NK-92 treated with Interleukin-12 subunit alpha and Interleukin-12 subunit beta, amount 100 ng/mL, for 24 hours (cell line): ENCODE measurements at regions not wholly inside any gene's neighbourhood (a gene's known extent, or its start where the extent isn't known, plus 50 kb on each side); places are given as distances from the start of the nearest gene placed in this dataset.

Experiments used
- DNase-seq: peaks from one replicate; lab custom pipeline; 2025; lab: John Stamatoyannopoulos, UW

GRCh38 chr15:62805502-62805901 lies 237.0 kb upstream of the TPM1 start:
- DNase-seq: no peak

DNA sequence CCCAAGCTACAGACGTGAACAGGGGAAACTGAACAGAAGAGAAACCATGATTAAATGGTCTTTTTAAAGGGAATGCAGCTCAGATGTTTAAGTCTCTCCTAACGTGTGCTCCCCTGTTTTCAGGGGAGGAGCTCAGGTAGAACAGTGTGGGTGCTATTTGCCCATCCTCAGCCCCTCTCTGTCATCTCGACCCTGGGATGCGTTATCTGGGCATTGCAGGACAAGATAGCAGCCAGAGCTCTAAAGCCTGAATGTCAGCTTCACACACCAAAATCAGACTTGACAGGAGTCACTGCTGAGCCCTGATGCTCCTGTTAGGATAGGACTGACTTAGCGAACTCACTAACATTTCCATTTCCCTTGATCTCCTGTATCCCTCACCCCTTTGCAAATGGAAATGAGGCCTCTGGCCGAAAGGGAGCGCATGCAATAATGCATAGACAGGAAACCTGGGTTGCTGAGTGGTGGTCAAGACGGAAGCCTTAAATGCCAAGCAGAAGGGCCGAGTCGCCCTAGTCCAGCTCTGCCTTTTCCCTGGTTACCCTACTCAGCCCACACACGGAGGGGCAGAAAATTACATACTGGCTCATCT lies 234.9 kb upstream of the TPM1 start:
- DNase-seq: no peak

GRCh38 chr15:62809115-62809967 lies 233.2 kb upstream of the TPM1 start:
- no peak for DNase-seq

DNA sequence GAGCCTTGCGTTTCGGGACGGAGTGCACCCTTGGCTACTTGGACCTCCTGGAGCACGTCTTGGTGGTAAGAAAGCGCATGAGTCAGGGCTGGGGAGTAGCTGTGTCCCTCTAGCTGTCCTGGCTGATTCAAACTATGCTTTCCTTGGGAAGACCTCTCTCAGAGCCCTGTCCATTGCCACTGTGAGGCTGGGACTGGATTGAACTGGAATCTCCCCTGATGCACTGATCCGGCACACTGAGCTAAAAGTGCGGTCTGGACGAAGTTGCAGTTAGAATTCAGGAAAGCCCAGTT lies 232.6 kb upstream of the TPM1 start:
- no peak for DNase-seq

GRCh38 chr15:62812515-62812835 lies 230.1 kb upstream of the TPM1 start:
- DNase-seq: no peak

DNA sequence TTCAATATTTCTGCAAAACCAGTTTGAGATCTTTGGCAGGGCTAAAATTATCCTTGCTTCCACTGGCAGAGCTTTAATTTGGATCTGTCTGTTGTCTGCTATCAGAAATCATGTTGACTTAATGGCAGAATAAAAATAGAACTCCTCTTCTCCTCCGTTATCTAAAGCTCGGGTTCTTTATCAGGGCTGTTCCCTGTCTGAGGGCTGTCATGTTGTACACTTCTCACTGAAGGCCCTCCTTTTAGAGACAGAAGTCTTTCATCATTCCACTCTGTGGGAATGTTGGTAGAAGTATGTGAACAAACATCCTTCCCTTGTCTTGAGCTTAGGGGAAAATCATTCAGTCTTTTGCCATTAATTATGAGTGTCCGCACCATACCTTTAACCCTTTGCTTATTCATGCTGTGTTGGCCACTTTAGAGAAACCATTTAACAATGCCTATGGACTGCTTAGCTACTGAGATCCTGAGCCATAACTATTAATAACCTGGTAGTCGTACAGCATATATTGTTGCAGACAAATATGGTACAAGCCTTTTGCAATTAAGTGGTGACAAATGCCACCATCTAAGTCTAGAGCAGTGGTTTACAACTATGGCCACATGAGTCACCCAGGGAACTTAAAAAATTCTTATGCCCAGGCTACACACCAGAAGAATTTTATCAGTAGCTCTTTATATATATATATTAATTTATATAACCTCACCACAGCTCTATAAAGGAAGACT lies 226.0 kb upstream of the TPM1 start:
- no peak for DNase-seq

- DNase-seq: no peak
These were observed 223.9 kb upstream of the TPM1 start for GRCh38 chr15:62818691-62819090.

DNA sequence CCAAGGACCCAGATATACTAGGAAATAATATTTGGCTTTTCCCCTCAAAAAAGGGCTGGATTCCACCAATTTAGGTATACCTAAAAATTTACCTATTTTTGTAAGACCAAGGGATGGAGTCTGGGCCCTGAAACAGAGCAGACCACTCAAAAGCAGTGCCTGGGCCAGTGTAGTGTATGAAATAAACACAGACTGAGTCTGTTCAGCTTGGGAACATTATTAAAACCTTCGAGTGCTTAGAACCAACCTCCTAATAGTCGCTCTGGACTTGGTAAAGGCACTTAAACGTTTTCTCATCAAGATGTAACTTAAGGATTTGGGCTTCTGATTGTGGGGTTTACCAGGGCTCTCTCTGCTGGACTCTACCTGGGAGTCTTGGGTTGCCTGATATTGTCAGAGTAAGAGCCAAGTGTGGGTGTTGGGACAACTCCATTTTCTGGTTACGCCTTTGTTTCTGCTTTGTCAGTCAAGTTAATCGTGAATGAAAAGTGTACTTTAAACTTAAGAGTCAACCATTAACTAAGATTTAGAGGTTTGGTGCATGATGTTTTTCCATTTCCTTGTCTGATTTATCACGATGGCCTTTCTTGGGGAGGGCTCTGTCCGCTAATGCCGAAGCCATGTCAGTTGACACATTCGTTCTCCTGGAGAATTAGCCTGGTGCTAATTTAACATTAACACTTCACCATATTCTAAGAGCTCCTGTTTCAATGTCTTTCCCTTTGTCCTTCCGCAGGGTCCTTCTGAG lies 221.0 kb upstream of the TPM1 start:
- no peak for DNase-seq

DNA sequence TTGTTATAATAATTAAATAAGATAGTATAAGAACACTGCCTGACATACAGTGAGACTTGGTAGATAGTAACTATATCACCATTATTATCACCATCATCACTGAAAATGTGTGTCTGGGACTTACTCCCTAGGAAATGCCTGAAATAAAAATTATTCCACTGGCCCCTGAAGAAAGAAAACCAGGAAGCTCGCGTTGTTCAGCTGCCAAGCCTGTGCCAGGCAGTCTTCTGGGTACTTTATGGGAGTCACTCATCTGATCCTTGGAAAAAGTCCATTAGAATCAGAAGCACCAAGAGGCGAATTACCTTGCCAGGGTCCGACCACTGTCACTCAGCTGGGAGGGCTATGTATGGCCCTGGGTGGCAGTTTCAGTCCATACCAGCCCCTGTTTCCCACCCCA lies 220.3 kb upstream of the TPM1 start:
- no peak for DNase-seq

DNA sequence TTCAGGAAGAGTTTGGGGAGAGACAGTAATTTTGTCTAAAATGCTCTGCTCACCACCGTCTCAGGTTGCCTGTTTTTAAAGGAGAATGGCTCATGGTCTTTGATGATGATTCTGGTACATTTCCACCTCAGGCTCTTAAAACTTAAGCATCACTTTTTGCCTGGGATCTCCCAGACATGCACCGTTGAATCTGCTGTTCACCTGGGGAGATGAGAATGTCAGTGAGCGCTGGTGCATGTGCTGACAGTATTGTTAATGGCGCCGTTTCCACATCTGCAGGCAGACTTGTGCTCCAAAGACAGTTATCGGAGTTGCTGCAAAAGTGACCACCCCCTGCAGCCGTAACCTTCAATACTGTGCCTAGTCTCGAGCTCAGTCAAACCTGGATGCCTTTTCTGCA lies 219.0 kb upstream of the TPM1 start:
- DNase-seq: no peak

DNA sequence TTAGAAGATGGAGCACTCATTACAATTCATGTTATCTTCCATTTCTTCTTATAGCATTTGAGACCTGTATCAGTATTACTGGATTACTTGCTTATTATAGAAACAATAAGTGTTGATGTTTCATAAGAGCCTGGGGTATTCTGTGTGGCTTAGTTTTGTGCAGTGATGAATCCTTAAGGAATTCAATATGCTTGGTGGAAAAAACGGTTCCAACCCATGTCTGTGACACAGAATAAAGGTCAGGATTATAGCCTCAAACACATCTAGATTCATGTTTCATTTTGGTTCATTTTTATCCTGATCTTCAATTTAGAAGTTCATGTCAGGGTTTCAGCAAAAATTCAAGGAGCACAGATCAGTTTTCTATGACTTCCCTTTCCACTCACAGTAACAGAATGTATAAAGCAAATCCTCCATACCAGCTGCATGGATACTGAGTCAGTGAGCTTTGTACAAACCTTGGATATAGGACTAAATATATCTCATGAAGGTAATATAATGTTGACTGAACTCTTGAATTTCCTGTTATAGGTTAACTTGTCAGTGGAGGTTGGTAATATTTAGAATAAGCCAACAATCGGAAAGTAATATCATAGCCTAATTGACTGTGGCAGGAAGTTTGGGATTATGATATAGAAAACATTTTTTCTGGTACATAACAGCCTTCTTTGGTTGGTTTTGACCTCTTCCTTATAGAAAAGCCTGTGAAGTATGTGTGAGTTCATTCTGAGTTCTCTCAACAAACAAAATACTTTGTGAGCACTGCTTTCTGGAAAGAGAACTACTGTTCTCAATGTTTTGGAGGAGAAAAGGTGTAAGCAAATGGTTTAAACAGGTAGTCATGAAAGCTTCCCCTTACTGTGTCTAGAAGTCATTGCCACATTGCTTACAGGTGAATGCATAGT lies 218.2 kb upstream of the TPM1 start:
- no peak for DNase-seq

DNA sequence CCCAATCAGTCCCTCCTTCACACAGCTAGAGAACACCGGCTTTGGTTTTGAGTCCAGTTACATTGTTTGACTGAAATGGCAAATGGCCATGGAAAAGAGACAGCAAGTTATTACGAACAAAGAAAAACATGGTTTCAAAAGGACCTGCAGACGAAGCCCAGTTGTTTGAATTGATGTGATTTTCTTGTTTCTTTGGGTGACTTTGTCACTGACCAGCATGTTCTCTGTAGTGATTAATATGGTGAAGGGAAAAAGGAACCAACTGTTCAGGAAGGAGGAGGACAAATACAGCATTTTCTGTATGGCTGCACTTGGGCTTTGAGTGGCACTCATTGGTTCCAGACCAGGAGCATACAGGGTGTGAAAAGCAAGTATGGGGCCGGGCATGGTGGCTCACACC lies 217.4 kb upstream of the TPM1 start:
- DNase-seq: no peak

GRCh38 chr15:62826561-62826960 lies 216.0 kb upstream of the TPM1 start:
- no peak for DNase-seq

DNA sequence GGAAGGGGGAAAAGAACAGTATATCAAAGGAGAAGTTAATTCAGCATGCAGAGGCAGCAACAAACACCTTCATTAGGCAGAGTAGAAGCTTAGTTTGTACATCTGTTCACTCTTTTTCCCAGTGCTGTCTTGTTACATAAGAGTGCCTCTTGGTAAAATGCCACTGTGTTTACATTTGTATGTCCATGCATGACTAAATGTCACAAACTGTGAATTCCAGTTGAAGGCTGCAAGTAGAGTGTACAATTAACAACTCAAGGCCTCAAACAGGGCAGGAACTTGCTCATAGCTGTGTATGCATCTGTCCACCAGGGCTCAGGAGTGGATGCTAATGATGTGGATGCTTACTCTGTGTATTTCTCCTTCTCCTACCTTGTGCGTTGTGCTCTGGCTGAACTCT lies 214.2 kb upstream of the TPM1 start:
- DNase-seq: no peak

- DNase-seq: no peak
These were observed 210.3 kb upstream of the TPM1 start for GRCh38 chr15:62832231-62832630.

DNA sequence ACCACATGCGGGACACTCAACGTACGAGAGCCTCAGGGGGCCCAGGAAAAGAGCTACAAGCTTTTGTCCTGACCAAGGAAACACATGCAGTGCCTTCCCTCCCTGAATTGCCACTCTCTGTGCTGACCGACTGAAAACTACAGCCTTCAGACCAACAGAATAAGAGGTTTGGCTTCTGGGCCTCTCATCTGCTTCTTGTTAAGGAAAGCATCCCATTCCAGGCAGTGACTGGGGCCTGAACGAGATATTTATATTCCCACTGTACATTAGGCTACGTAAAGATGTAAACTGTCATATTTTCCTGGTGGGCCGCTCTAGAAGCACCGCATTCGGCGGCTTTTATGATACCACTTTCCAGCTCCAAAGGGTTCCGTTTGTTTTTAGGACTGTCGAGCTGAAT lies 208.9 kb upstream of the TPM1 start:
- no peak for DNase-seq

DNA sequence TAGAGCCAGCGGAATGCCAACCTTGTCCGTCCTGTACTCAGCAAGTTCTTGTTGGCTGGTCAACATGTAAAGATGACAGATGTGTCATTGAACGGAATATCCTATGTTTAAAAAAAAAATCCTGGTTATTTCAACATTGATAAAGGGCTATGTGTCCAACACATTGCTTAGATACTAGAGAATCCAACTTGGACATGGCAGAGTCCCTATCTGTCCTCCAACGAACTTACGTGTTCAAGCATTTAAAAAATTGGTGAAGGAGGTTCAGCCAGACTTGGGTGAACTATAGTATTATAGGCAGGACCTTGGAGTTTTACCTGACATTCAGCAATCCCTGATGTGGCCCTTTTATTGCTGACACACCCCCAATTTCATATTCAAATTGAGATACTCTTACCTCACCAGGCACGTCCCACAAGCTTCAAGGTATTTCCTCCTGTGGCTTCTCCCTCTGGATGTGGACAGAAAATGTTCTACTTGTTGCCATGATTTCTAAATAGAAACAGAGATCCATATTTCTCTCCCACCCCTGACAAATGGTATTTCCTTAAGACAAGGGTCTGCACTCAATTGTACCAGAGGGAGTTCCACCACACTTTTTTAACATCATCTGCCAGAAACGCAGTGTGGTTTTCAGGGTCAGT lies 207.7 kb upstream of the TPM1 start:
- no peak for DNase-seq

DNA sequence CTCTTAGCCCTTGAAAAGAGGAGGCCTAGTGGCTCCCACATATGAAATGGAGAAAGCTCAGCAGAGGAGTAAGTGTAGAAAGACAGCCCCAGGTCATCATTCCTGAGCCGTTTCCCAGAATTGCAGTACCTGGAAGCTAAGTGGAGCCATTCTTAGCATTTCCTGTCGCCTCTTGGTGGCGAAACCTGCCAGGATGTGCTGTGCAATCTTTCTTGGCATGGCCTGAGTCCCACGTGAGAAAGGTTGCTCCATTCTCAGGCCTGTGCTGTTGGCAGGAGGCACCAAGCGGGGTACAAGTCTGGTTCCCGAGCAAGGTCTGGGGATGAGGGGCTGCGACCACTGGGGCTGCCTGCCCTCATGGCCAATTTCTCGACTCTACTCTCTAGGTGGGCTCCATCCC lies 207.2 kb upstream of the TPM1 start:
- no peak for DNase-seq

- DNase-seq: no peak
These were observed 206.8 kb upstream of the TPM1 start for GRCh38 chr15:62835762-62836161.

- DNase-seq: no peak
These were observed 201.8 kb upstream of the TPM1 start for GRCh38 chr15:62840526-62841268.

- DNase-seq: no peak
These were observed 201.3 kb upstream of the TPM1 start for GRCh38 chr15:62841269-62841628.
